ENCODE measurements at regions not wholly inside any gene's neighbourhood (a gene's known extent, or its start where the extent isn't known, plus 50 kb on each side); places are given as distances from the start of the nearest gene placed in this dataset.

DNA sequence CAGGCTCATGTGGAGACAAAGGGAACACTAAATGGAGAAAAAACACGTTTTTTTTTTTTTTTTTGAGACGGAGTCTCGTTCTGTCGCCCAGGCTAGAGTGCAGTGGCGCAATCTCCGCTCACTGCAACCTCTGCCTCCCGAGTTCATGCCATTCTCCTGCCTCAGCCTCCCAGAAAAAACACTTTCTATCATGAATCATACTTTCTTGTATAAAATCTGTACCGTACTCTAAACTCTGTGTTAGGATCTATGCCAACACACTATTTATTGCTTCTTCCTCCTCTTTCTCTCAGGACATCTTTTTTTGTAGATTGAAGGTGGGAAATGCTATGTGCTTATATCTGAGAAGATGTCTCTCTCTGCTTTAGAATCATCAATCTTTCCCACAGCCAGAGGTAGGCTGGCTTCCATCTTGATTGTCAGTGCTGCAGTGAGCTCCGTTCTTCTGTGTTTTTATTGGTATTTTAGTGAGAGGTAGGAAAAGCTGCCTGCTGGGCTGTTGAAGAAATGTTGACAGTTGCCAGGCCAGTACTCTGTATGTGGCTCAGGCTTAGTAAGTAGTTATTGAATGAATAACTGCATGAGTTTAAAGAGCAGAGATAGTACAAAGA lies 101.1 kb downstream of the GPR85 start:
- TF ChIP-seq, protein P1, sequence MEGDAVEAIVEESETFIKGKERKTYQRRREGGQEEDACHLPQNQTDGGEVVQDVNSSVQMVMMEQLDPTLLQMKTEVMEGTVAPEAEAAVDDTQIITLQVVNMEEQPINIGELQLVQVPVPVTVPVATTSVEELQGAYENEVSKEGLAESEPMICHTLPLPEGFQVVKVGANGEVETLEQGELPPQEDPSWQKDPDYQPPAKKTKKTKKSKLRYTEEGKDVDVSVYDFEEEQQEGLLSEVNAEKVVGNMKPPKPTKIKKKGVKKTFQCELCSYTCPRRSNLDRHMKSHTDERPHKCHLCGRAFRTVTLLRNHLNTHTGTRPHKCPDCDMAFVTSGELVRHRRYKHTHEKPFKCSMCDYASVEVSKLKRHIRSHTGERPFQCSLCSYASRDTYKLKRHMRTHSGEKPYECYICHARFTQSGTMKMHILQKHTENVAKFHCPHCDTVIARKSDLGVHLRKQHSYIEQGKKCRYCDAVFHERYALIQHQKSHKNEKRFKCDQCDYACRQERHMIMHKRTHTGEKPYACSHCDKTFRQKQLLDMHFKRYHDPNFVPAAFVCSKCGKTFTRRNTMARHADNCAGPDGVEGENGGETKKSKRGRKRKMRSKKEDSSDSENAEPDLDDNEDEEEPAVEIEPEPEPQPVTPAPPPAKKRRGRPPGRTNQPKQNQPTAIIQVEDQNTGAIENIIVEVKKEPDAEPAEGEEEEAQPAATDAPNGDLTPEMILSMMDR (IDR thresholded peaks at IDR 0.05), result no peak
- no peak for TF ChIP-seq POLR2A (IDR thresholded peaks at IDR 0.05)

All from uterus (tissue), 2 donors.